HepG2 (cell line): ENCODE measurements at regions not wholly inside any gene's neighbourhood (a gene's known extent, or its start where the extent isn't known, plus 50 kb on each side); places are given as distances from the start of the nearest gene placed in this dataset.

ENCODE experiments used
- ATAC-seq: fragments of 200-7000 bp; cut with Tn5 transposase; 3 replicates; pipeline ENCODE4 v1.9.1; 2020; ENCODE audit warnings: mild to moderate bottlenecking, moderate library complexity
- BruUV-seq: library from RNA; stranded (reverse); fragments of 400-500 nt; replicated peaks from 2 replicates; lab custom pipeline; 2021; lab: Mats Ljungman, UMichigan
- CTCF ChIA-PET: fragments of 300-600 bp; formaldehyde crosslinking; extraction: SDS; loops from one replicate; lab custom pipeline; 2021; ENCODE audit warnings: low total read pairs, inconsistent platforms, low intra/inter-chr PET ratio; lab: Yijun Ruan, JAX
- POLR2A ChIA-PET: fragments of 350-600 bp; sonication (Branson Sonifier 250); formaldehyde crosslinking; loops from one replicate; lab custom pipeline; 2020; ENCODE audit warnings: antibody characterized with exemption, inconsistent platforms; lab: Yijun Ruan, JAX
- DNase-seq: peaks from one replicate; pipeline ENCODE4 v3.0.0-alpha.2; 2015; ENCODE audit warnings: low spot score
- FAIRE-seq: peaks from 3 replicates; lab custom pipeline; 2011; peaks lifted over from hg19 to GRCh38; lab: Jason Lieb, UNC
- H2AFZ ChIP-seq: one replicate; pipeline ENCODE4 v1.6.1; 2011; ENCODE audit warnings: low read length, inconsistent platforms
- H3K27ac ChIP-seq: fragments of 300-600 bp; 3 replicates; pipeline ENCODE4 v1.8.0; 2011; ENCODE audit warnings: mixed run types, mild to moderate bottlenecking, mixed read lengths, low read length, inconsistent platforms; ENCODE audit not compliant: insufficient read depth; ENCODE audit errors: extremely low read length
- H3K27me3 ChIP-seq, 2 experiments: fragments of 200-600 bp in 1 of 2; 2 replicates in 1 of 2; 3 replicates in 1 of 2; pipeline versions ENCODE4 v1.6.0 to v1.8.0; 2011; ENCODE audit warnings: low read length in 2 of 2, mild to moderate bottlenecking in 2 of 2, moderate library complexity in 2 of 2, inconsistent platforms in 1 of 2; ENCODE audit not compliant: insufficient read depth in 2 of 2, control insufficient read depth in 1 of 2
- H3K36me3 ChIP-seq, 2 experiments: fragments of 200-600 bp in 1 of 2; replicated peaks in 1 of 2; 2 replicates in 1 of 2; 3 replicates in 1 of 2; pipeline versions ENCODE4 v1.5.1 to v1.8.0; 2011; ENCODE audit warnings: low read length in 2 of 2, inconsistent platforms in 1 of 2; ENCODE audit not compliant: insufficient read depth in 2 of 2, control insufficient read depth in 1 of 2
- H3K4me1 ChIP-seq: 2 replicates; pipeline ENCODE4 v1.5.1; 2012; ENCODE audit warnings: low read length, inconsistent platforms; ENCODE audit not compliant: insufficient read depth
- H3K4me2 ChIP-seq: 2 replicates; pipeline ENCODE4 v1.6.0; 2011; ENCODE audit warnings: low read depth, low read length, inconsistent platforms
- H3K4me3 ChIP-seq, 3 experiments: fragments of 200-600 bp in 1 of 3; sonication (generic), shearing (Covaris generic) in 1 of 3; replicated peaks in 1 of 3; 2 replicates each; pipeline ENCODE4 v1.5.1; 2011 to 2016; ENCODE audit warnings: low read length in 3 of 3, inconsistent platforms in 2 of 3, low read depth in 2 of 3, mild to moderate bottlenecking in 2 of 3, control low read depth in 1 of 3, mixed read lengths in 1 of 3; ENCODE audit not compliant: insufficient read depth in 1 of 3
- H3K79me2 ChIP-seq: one replicate; pipeline ENCODE4 v1.6.1; 2011; ENCODE audit warnings: low read length, inconsistent platforms; ENCODE audit not compliant: insufficient read depth
- H3K9ac ChIP-seq: 2 replicates; pipeline ENCODE4 v1.6.0; 2011; ENCODE audit warnings: mild to moderate bottlenecking, low read depth, low read length, inconsistent platforms; ENCODE audit not compliant: insufficient read depth
- H3K9me3 ChIP-seq: 2 replicates; pipeline ENCODE4 v1.5.1; 2012; ENCODE audit warnings: mild to moderate bottlenecking, low read length
- H4K20me1 ChIP-seq: 2 replicates; pipeline ENCODE4 v1.6.0; 2011; ENCODE audit warnings: inconsistent platforms, mild to moderate bottlenecking, low read length, moderate library complexity; ENCODE audit not compliant: insufficient read depth
- CBX1 ChIP-seq: IDR thresholded peaks from one replicate; pipeline ENCODE4 v1.6.1; 2016; ENCODE audit warnings: antibody characterized with exemption, low read depth
- FOXO1 ChIP-seq: sonication (generic); formaldehyde crosslinking; IDR thresholded peaks from 2 replicates; pipeline ENCODE4 v1.4.0; 2020; ENCODE audit warnings: missing genetic modification reagents
- NR2F6 ChIP-seq, 2 experiments: IDR thresholded peaks; 2 replicates each; pipeline ENCODE4 v1.6.1; 2016; ENCODE audit warnings: antibody characterized with exemption in 1 of 2, mild to moderate bottlenecking in 1 of 2
- PAX8 ChIP-seq: sonication (generic); formaldehyde crosslinking; IDR thresholded peaks from 2 replicates; pipeline ENCODE4 v1.8.0; 2022; ENCODE audit warnings: mild to moderate bottlenecking, missing genetic modification reagents, borderline replicate concordance
- SIN3A ChIP-seq: IDR thresholded peaks from 2 replicates; pipeline ENCODE4 v1.6.1; 2011; ENCODE audit warnings: low read depth, mild to moderate bottlenecking, control low read depth, low read length, borderline replicate concordance
- ZBTB39 ChIP-seq: sonication (generic); formaldehyde crosslinking; IDR thresholded peaks from 2 replicates; pipeline ENCODE4 v1.5.0; 2020; ENCODE audit warnings: missing genetic modification reagents
- ZMYM2 ChIP-seq: sonication (generic); formaldehyde crosslinking; IDR thresholded peaks from 2 replicates; pipeline ENCODE4 v1.8.0; 2022; ENCODE audit warnings: mild to moderate bottlenecking, missing genetic modification reagents
- ZNF891 ChIP-seq: sonication (generic); formaldehyde crosslinking; IDR thresholded peaks from 2 replicates; pipeline ENCODE4 v1.5.0; 2020; ENCODE audit warnings: mild to moderate bottlenecking, missing genetic modification reagents
- WGBS: methylation state at CpG from one replicate; pipeline ENCODE4 v1.1.6; 2017; ENCODE audit warnings: low lambda C conversion rate; 5-methylcytosine and 5-hydroxymethylcytosine counted together
- in situ Hi-C: cut with HindIII; loops from 2 replicates; pipeline ENCODE4 v1.10.0; 2017; ENCODE audit warnings: low pct_unique_long_range_greater_than_20kb; ENCODE audit not compliant: extremely low pct_ligation_motif_present
- intact Hi-C: fragments of 100-400 bp; cut with micrococcal nuclease; formaldehyde crosslinking; loops from one replicate; pipeline ENCODE4 v1.10.0; 2022; ENCODE audit not compliant: unreplicated experiment
- TF ChIP-seq, protein P1 (sequence below): sonication (generic); formaldehyde crosslinking; conservative IDR thresholded peaks from 2 replicates; pipeline ENCODE4 v1.8.1; 2023; ENCODE audit warnings: missing genetic modification reagents

DNA sequence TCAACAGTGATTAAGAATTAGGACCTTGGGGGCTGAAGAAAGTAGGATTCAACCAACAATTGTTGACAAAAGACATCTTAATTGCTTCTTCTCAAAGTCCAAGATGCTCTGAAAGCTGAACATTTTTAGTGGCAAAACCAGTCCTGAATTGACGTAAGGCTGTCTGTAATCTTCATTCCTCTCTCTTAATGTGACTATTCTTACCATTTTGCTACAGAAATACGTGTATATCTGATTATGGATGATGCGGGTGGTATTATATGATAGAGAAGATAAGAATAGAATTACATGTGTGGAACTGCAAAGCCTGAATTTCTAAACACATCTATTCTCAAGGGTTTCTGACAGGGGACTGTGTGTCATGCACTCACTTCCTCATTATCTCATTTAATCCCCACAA lies 130.3 kb upstream of the SASH1 start:
- no peaks in the 10 kb centered on the region for H3K9me3 ChIP-seq
- BruUV-seq, result no TSS peak
- H3K4me2 ChIP-seq, result no peak overlapping the region
- TF ChIP-seq ZMYM2, result no peak
- no peak for TF ChIP-seq SIN3A
- TF ChIP-seq, protein P1, sequence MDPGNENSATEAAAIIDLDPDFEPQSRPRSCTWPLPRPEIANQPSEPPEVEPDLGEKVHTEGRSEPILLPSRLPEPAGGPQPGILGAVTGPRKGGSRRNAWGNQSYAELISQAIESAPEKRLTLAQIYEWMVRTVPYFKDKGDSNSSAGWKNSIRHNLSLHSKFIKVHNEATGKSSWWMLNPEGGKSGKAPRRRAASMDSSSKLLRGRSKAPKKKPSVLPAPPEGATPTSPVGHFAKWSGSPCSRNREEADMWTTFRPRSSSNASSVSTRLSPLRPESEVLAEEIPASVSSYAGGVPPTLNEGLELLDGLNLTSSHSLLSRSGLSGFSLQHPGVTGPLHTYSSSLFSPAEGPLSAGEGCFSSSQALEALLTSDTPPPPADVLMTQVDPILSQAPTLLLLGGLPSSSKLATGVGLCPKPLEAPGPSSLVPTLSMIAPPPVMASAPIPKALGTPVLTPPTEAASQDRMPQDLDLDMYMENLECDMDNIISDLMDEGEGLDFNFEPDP (CRISPR knock-in tag), result no peak
- no peak for TF ChIP-seq NR2F6 (IDR thresholded peaks at IDR 0.05)
- TF ChIP-seq NR2F6 (CRISPR knock-in tag; IDR thresholded peaks at IDR 0.05), result no peak
- TF ChIP-seq CBX1, result no peak
- no peak for TF ChIP-seq ZNF891
- no peak for TF ChIP-seq PAX8
- no peak for TF ChIP-seq FOXO1
- TF ChIP-seq ZBTB39 (CRISPR knock-in tag), result no peak
- 48% methylated on average over 3 of the region's 3 CpGs for WGBS
- no peaks in the 10 kb centered on the region for H3K4me1 ChIP-seq
- no peak overlapping the region for H3K27ac ChIP-seq
- ChIA-PET CTCF (no interaction called here), POLR2A (no interaction called here)
- H3K36me3 ChIP-seq, result no peaks in the 10 kb centered on the region
- DNase-seq, result no peak
- H3K27me3 ChIP-seq, result peaks cover 0 to 8% of the 10 kb centered on the region in 2 experiments; a peak in 1 of 5 replicates
- no peak overlapping the region for H2AFZ ChIP-seq
- no peaks in the 10 kb centered on the region for H3K79me2 ChIP-seq
- no peak for ATAC-seq
- no peak for FAIRE-seq
- in situ Hi-C loops, result no loop called here
- no peak overlapping the region for H3K4me3 ChIP-seq
- intact Hi-C loops, result no loop called here
- H4K20me1 ChIP-seq, result no peaks in the 10 kb centered on the region
- no peak overlapping the region for H3K9ac ChIP-seq
